ENCODE measurements at regions not wholly inside any gene's neighbourhood (a gene's known extent, or its start where the extent isn't known, plus 50 kb on each side); places are given as distances from the start of the nearest gene placed in this dataset.

GRCh38 chr12:84698576-84699333, 213.8 kb downstream of the SLC6A15 start:
- intact Hi-C loops (cut with DNase I; ENCODE audit: low total_unique reads), result no loop called here
- Histone ChIP-seq H3K4me3 (no peak overlapping the region), H3K36me3 (no peaks in the 10 kb centered on the region), H3K4me1 (peaks cover 0 to 6% (median 1%) of the 10 kb centered on the region in 4 donors), H3K27ac (peak overlapping the region in 2 of 4 donors; percentile 9 to 23), H3K27me3 (no peaks in the 10 kb centered on the region), H3K9me3 (no peaks in the 10 kb centered on the region)
- TF ChIP-seq EP300 (IDR thresholded peaks at IDR 0.05; ENCODE audit: low read depth), result no peak
- no peak for TF ChIP-seq POLR2A (IDR thresholded peaks at IDR 0.05)
- no peak for TF ChIP-seq CTCF (IDR thresholded peaks at IDR 0.05)
- TF ChIP-seq POLR2AphosphoS5 (IDR thresholded peaks at IDR 0.05), result no peak
- peak; percentile 41 for DNase-seq
- in situ Hi-C loops (cut with MboI; ENCODE audit: low pct_ligation_motif_present in 1 of 4, low pct_unique_long_range_greater_than_20kb in 1 of 4, low sequenced_read_pairs in 3 of 4), result no loop called here
- 50 to 63% methylated on average over 3 of the region's 3 CpGs for WGBS, 2 donors (ENCODE audit: low coverage in 1 of 2)

- TF ChIP-seq CTCF (IDR thresholded peaks at IDR 0.05) (no peak), EP300 (IDR thresholded peaks at IDR 0.05; ENCODE audit: low read depth) (no peak), POLR2AphosphoS5 (IDR thresholded peaks at IDR 0.05) (no peak), POLR2A (IDR thresholded peaks at IDR 0.05) (no peak)
- Histone ChIP-seq H3K4me3 (no peak overlapping the region), H3K27me3 (no peaks in the 10 kb centered on the region), H3K27ac (no peak overlapping the region), H3K36me3 (no peaks in the 10 kb centered on the region), H3K9me3 (no peaks in the 10 kb centered on the region), H3K4me1 (peaks cover 0 to 6% (median 1%) of the 10 kb centered on the region in 4 donors)
- DNase-seq, result no peak
- in situ Hi-C loops (cut with MboI; ENCODE audit: low pct_ligation_motif_present in 1 of 4, low pct_unique_long_range_greater_than_20kb in 1 of 4, low sequenced_read_pairs in 3 of 4) (no loop called here), intact Hi-C loops (cut with DNase I; ENCODE audit: low total_unique reads) (no loop called here)
- WGBS, 2 donors (ENCODE audit: low coverage in 1 of 2), result 67 to 68% methylated on average over 3 of the region's 3 CpGs
Observed at GRCh38 chr12:84696908-84697540, 215.6 kb downstream of the SLC6A15 start.

- Histone ChIP-seq H3K36me3 (no peaks in the 10 kb centered on the region), H3K27me3 (no peaks in the 10 kb centered on the region), H3K4me3 (no peak overlapping the region), H3K9me3 (no peaks in the 10 kb centered on the region), H3K27ac (no peak overlapping the region), H3K4me1 (peaks cover 0 to 6% (median 1%) of the 10 kb centered on the region in 4 donors)
- WGBS, 2 donors (ENCODE audit: low coverage in 1 of 2), result 82 to 88% methylated on average over 2 of the region's 2 CpGs
- intact Hi-C loops (cut with DNase I; ENCODE audit: low total_unique reads), result no loop called here
- in situ Hi-C loops (cut with MboI; ENCODE audit: low pct_ligation_motif_present in 1 of 4, low pct_unique_long_range_greater_than_20kb in 1 of 4, low sequenced_read_pairs in 3 of 4), result no loop called here
- no peak for DNase-seq
- TF ChIP-seq POLR2AphosphoS5 (IDR thresholded peaks at IDR 0.05) (no peak), POLR2A (IDR thresholded peaks at IDR 0.05) (no peak), EP300 (IDR thresholded peaks at IDR 0.05; ENCODE audit: low read depth) (no peak), CTCF (IDR thresholded peaks at IDR 0.05) (no peak)
Observed at GRCh38 chr12:84696281-84696680, 216.3 kb downstream of the SLC6A15 start.

- no peaks in the 10 kb centered on the region for H3K9me3 ChIP-seq
- H3K27ac ChIP-seq, result no peak overlapping the region
- DNase-seq, result no peak
- no peak overlapping the region for H3K4me3 ChIP-seq
- no peaks in the 10 kb centered on the region for H3K36me3 ChIP-seq
- no peaks in the 10 kb centered on the region for H3K27me3 ChIP-seq
- H3K4me1 ChIP-seq, result peaks cover 0 to 2% (median 0%) of the 10 kb centered on the region in 4 donors
- in situ Hi-C loops (cut with MboI; ENCODE audit: low pct_ligation_motif_present in 1 of 4, low pct_unique_long_range_greater_than_20kb in 1 of 4, low sequenced_read_pairs in 3 of 4), result no loop called here
- TF ChIP-seq EP300 (IDR thresholded peaks at IDR 0.05; ENCODE audit: low read depth) (no peak), CTCF (IDR thresholded peaks at IDR 0.05) (no peak), POLR2A (IDR thresholded peaks at IDR 0.05) (no peak)
- intact Hi-C loops (cut with DNase I; ENCODE audit: low total_unique reads), result no loop called here
Observed at GRCh38 chr12:84694116-84694515, 218.5 kb downstream of the SLC6A15 start.
